ENCODE measurements at regions not wholly inside any gene's neighbourhood (a gene's known extent, or its start where the extent isn't known, plus 50 kb on each side); places are given as distances from the start of the nearest gene placed in this dataset.
"Not testable (repeated sequence)": the region's sequence is repeated elsewhere in the genome, so short reads cannot be mapped to it uniquely, and the experiment has no call there.

GRCh38 chr17:62156949-62157348, 91.9 kb upstream of the MED13 start:
- H3K4me3 ChIP-seq (ENCODE audit: low read length) = no peak overlapping the region
- TF ChIP-seq CTCF (conservative IDR thresholded peaks at IDR 0.05; ENCODE audit: low read depth, low read length) = no peak
- no peak for DNase-seq (ENCODE audit: low read depth)

GRCh38 chr17:62154909-62155308, 89.8 kb upstream of the MED13 start:
- TF ChIP-seq CTCF (conservative IDR thresholded peaks at IDR 0.05; ENCODE audit: low read depth, low read length) = no peak

GRCh38 chr17:62150471-62150870, 85.4 kb upstream of the MED13 start:
- DNase-seq (ENCODE audit: low read depth) = no peak
- H3K4me3 ChIP-seq (ENCODE audit: low read length) = no peak overlapping the region
- no peak for TF ChIP-seq CTCF (conservative IDR thresholded peaks at IDR 0.05; ENCODE audit: low read depth, low read length)

More at GRCh38 chr17:62154909-62155308, 89.8 kb upstream of the MED13 start:
- H3K4me3 ChIP-seq (ENCODE audit: low read length) = no peak overlapping the region
- no peak for DNase-seq (ENCODE audit: low read depth)

- no peak overlapping the region for H3K4me3 ChIP-seq (ENCODE audit: low read length)
- DNase-seq (ENCODE audit: low read depth) = no peak
- no peak for TF ChIP-seq CTCF (conservative IDR thresholded peaks at IDR 0.05; ENCODE audit: low read depth, low read length)
These were observed 84.9 kb upstream of the MED13 start for GRCh38 chr17:62149961-62150360.

- DNase-seq (ENCODE audit: low read depth) = no peak
- no peak for TF ChIP-seq CTCF (conservative IDR thresholded peaks at IDR 0.05; ENCODE audit: low read depth, low read length)
- H3K4me3 ChIP-seq (ENCODE audit: low read length) = no peak overlapping the region
These were observed 82.2 kb upstream of the MED13 start for GRCh38 chr17:62147284-62147683.

GRCh38 chr17:62140836-62141235, 75.8 kb upstream of the MED13 start:
- no peak for DNase-seq (ENCODE audit: low read depth)
- no peak for TF ChIP-seq CTCF (conservative IDR thresholded peaks at IDR 0.05; ENCODE audit: low read depth, low read length)
- no peak overlapping the region for H3K4me3 ChIP-seq (ENCODE audit: low read length)

GRCh38 chr17:62140376-62140775, 75.3 kb upstream of the MED13 start:
- H3K4me3 ChIP-seq (ENCODE audit: low read length) = no peak overlapping the region
- no peak for DNase-seq (ENCODE audit: low read depth)
- TF ChIP-seq CTCF (conservative IDR thresholded peaks at IDR 0.05; ENCODE audit: low read depth, low read length) = no peak

GRCh38 chr17:62139690-62140354, 74.7 kb upstream of the MED13 start:
- not testable (repeated sequence) for H3K4me3 ChIP-seq (ENCODE audit: low read length)

More at GRCh38 chr17:62139690-62140354, 74.7 kb upstream of the MED13 start:
- DNase-seq (ENCODE audit: low read depth) = not testable (repeated sequence)

Measured in retinal pigment epithelial cell (primary cell).